BLaER1 treated with 17β-estradiol and CSF1 and Interleukin-3, amounts not matched to agents 10 nM and 100 nM (cell line): ENCODE measurements at regions not wholly inside any gene's neighbourhood (a gene's known extent, or its start where the extent isn't known, plus 50 kb on each side); places are given as distances from the start of the nearest gene placed in this dataset.
"Not testable (repeated sequence)": the region's sequence is repeated elsewhere in the genome, so short reads cannot be mapped to it uniquely, and the experiment has no call there.

Source experiments
- H3K27ac ChIP-seq, 11 experiments: shearing (Covaris generic); formaldehyde crosslinking; 2 replicates each; pipeline ENCODE4 v1.8.1; 2022
- H3K27me3 ChIP-seq, 11 experiments: shearing (Covaris generic); formaldehyde crosslinking; 2 replicates each; pipeline ENCODE4 v1.8.1; 2022
- H3K36me3 ChIP-seq, 11 experiments: shearing (Covaris generic); formaldehyde crosslinking; 2 replicates each; pipeline ENCODE4 v1.8.1; 2022
- H3K4me1 ChIP-seq, 10 experiments: shearing (Covaris generic); formaldehyde crosslinking; 2 replicates each; pipeline ENCODE4 v1.8.1; 2022
- H3K4me2 ChIP-seq, 11 experiments: shearing (Covaris generic); formaldehyde crosslinking; 2 replicates each; pipeline ENCODE4 v1.8.1; 2022
- H3K4me3 ChIP-seq, 10 experiments: shearing (Covaris generic); formaldehyde crosslinking; 2 replicates each; pipeline ENCODE4 v1.8.1; 2022
- H3K9ac ChIP-seq, 11 experiments: shearing (Covaris generic); formaldehyde crosslinking; 2 replicates each; pipeline ENCODE4 v1.8.1; 2022
- H3K9me3 ChIP-seq, 11 experiments: shearing (Covaris generic); formaldehyde crosslinking; replicated peaks in 1 of 11; 2 replicates each; pipeline ENCODE4 v1.8.1; 2022
- H4K20me1 ChIP-seq, 11 experiments: shearing (Covaris generic); formaldehyde crosslinking; 2 replicates each; pipeline ENCODE4 v1.8.1; 2022
- Cebpa-rat ChIP-seq, 11 experiments: shearing (Covaris generic); IDR thresholded peaks; 2 replicates each; pipeline ENCODE4 v1.8.1; 2022

DNA sequence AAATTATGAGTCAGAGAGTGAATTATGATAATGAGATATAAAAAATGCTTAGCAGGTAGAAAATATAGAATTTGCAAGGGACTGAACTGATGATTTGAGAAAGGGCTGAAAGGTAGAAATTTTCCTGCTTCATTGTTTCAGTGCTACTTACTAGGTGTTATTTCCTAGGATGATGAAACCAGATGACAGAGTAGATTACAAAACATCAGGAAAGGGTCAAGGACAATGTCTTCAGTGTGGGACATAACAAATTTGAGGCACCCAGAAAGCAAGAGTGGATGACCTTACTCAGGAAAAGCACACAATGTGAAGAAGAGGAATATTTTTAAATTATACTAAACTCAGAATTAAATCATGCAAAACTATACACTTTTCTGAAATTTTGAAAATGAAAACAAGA is 102.1 kb downstream of the SHCBP1 start:
- H4K20me1 ChIP-seq, result no peaks in the 10 kb centered on the region
- no peaks in the 10 kb centered on the region for H3K27me3 ChIP-seq
- no peak overlapping the region for H3K4me3 ChIP-seq
- H3K9ac ChIP-seq, result no peak overlapping the region
- no peaks in the 10 kb centered on the region for H3K4me1 ChIP-seq
- H3K27ac ChIP-seq, result no peak overlapping the region
- no peak overlapping the region for H3K4me2 ChIP-seq
- no peak for TF ChIP-seq Cebpa-rat (IDR thresholded peaks at IDR 0.05)
- no peaks in the 10 kb centered on the region for H3K36me3 ChIP-seq
- H3K9me3 ChIP-seq, result peaks cover 0 to 7% (median 0%) of the 10 kb centered on the region in 11 experiments; a peak in 3 of 22 replicates

DNA sequence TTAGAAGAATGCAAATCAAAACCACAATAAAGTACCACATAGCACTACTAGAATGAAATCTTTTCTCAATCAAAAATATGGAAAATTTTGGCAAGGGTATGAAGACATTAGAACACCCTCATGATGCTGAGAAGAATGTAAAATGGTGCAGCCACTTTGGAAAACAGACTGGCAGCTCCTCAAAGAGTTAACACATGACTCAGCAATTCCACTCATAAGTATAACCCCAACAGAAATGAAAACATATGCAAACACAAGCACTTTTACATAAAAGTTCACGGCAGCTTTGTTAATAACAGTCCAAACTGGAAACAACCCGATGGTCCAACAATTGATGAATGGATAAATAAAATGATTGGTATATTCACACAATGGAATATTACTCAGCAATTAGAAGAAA is 124.5 kb downstream of the SHCBP1 start:
- Histone ChIP-seq H3K4me1 (no peaks in the 10 kb centered on the region), H3K9ac (no peak overlapping the region), H3K9me3 (no peaks in the 10 kb centered on the region), H4K20me1 (no peaks in the 10 kb centered on the region), H3K4me3 (no peak overlapping the region), H3K4me2 (no peak overlapping the region), H3K27me3 (no peaks in the 10 kb centered on the region), H3K36me3 (no peaks in the 10 kb centered on the region), H3K27ac (no peak overlapping the region)
- TF ChIP-seq Cebpa-rat (IDR thresholded peaks at IDR 0.05), result no peak

DNA sequence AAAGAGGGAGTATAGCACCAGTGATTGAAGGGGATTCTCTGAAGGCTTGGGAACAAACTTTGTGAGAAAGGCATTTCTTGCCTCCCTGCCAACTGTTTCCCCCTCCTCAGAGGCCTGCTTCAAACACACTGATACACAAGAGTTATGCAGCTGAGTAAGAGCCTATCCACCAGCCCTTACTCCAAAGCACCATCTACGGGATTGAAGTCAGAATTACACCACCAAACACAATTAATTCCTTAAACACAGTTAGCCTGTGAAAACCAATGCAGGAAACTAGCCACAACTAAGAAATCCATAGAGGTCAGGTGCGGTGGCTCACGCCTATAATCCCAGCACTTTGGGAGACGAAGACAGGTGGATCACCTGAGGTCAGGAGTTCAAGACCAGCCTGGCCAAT is 138.3 kb downstream of the SHCBP1 start:
- no peak for TF ChIP-seq Cebpa-rat (IDR thresholded peaks at IDR 0.05)
- Histone ChIP-seq H3K9ac (no peak overlapping the region), H4K20me1 (no peaks in the 10 kb centered on the region), H3K4me1 (peaks cover 0 to 17% (median 0%) of the 10 kb centered on the region in 10 experiments; a peak in 2 of 20 replicates), H3K36me3 (no peaks in the 10 kb centered on the region), H3K4me3 (no peak overlapping the region), H3K9me3 (peaks cover 0 to 13% (median 0%) of the 10 kb centered on the region in 11 experiments; a peak in 5 of 22 replicates), H3K4me2 (no peak overlapping the region), H3K27ac (no peak overlapping the region), H3K27me3 (no peaks in the 10 kb centered on the region)

DNA sequence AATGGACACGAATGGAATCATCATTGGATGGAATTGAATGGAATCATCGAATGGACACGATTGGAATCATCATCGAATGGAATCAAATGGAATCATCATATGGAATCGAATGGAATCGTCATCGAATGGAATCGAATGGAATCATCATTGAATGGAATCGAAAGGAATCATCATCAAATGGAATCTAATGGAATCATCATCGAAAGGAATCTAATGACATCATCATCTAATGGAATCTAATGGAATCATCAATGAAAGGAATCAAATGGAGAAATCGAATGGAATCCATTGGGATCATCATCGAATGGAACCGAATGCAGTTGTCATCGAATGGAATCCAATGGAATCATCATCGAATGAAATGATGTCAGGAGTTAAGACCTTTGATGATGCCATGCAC is 154.9 kb downstream of the SHCBP1 start:
- Histone ChIP-seq H3K27me3 (no peaks in the 10 kb centered on the region), H3K9me3 (peaks cover 11 to 29% (median 22%) of the 10 kb centered on the region in 11 experiments; a peak in 20 of 22 replicates), H3K4me2 (no peak overlapping the region), H3K36me3 (no peaks in the 10 kb centered on the region), H3K4me1 (no peaks in the 10 kb centered on the region), H3K4me3 (no peak overlapping the region), H4K20me1 (no peaks in the 10 kb centered on the region), H3K9ac (no peak overlapping the region), H3K27ac (no peak overlapping the region)
- no peak for TF ChIP-seq Cebpa-rat (IDR thresholded peaks at IDR 0.05)

DNA sequence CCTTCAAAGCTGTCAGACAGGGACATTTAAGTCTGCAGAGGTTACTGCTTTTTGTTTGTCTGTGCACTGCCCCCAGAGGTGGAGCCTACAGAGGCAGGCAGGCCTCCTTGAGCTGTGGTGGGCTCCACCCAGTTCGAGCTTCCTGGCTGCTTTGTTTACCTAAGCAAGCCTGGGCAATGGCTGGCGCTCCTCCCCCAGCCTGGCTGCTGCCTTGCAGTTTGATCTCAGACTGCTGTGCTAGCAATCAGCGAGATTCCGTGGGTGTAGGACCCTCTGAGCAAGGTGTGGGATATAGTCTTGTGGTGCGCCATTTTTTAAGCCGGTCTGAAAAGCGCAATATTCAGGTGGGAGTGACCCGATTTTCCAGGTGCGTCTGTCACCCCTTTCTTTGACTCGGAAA is 166.4 kb downstream of the SHCBP1 start:
- H4K20me1 ChIP-seq, H3K27ac ChIP-seq, H3K9me3 ChIP-seq, H3K27me3 ChIP-seq, H3K4me1 ChIP-seq, H3K9ac ChIP-seq, H3K36me3 ChIP-seq, H3K4me3 ChIP-seq, H3K4me2 ChIP-seq: not testable (repeated sequence)

DNA sequence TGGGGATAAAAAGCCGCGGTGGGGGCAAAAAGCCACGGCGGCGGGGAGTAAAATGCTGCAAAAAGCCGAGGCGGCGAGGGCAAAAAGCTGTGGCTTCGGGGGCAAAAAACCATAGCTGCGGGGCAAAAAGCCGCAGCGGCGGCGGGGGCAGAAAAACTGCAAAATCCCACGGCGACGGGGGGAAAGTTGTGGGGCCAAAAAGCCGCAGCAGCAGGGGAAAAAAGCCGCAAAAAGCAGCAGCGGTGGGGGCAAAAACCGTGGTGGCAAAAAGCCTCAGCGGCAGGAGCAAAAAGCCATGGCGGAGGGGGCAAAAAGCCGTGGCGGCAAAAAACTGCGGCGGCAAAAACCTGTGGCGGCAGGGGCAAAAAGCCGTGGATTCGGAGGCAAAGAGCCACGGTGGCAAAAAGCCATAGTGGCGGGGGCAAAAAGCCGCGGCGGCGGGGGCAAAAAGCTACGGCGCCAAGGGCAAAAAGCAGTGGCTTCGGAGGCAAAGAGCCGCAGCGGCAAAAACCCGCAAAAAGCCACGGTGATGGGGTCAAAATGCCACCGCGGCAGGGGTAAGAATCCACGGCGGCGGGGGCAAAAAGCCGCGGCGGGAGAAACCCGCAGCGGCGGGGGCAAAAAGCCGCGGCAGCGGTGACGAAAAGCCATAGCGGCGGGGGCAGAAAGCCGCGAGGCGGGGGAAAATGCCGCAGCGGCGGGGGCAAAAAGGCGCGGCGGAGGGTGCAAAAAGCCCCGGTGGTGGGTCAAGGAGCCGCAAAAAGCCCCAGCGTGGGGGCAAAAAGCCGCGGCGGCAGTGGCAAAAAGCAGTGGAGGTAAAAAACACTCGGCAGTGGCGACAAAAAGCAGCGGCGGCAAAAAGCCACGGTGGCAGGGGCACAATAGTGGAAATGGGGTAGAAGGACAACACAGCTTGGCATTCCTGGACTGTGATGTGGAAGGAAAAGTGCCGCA is 192.8 kb downstream of the SHCBP1 start:
- Histone ChIP-seq H3K4me3 (no peak overlapping the region), H3K9ac (no peak overlapping the region), H3K4me1 (no peaks in the 10 kb centered on the region), H3K27ac (no peak overlapping the region), H4K20me1 (no peaks in the 10 kb centered on the region), H3K4me2 (no peak overlapping the region), H3K27me3 (no peaks in the 10 kb centered on the region), H3K9me3 (peaks cover 21 to 24% (median 22%) of the 10 kb centered on the region in 11 experiments), H3K36me3 (no peaks in the 10 kb centered on the region)
- TF ChIP-seq Cebpa-rat (IDR thresholded peaks at IDR 0.05), result no peak

DNA sequence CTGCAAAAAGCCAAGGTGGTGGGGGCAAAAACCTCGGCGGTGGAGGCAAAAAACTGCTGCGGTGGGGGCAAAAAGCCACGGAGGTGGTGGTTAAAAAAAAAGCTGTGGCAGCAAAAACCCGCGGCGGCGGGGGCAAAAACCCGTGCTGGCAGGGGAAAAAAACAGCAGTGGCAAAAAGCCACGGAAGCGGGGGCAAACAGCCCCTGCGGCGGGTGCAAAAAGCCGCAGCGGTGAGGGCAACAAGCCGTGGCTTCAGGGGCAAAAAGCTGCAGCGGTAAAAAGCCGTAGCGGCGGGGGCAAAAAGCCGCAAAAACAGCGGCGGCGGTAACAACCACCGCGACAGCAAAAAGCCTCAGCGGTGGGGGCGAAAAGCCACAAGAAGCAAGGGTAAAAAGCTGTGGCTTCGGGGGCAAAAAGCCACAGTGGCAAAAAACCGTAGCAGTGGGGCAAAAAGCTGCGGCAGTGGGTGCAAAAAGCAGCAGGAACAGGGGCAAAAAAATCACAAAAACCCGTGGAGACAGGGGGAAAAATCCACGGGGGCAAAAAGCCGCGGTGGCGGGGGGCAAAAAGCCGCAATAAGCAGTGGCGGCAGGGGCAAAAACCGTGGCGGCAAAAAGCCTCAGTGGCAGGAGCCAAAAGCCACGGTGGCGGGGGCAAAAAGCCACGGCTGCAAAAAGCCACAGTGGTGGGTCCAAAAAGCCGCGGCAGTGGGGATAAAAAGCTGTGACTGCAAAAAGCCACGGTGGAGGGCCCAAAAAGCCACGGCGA is 193.7 kb downstream of the SHCBP1 start:
- no peak overlapping the region for H3K27ac ChIP-seq
- H3K36me3 ChIP-seq, result no peaks in the 10 kb centered on the region
- H4K20me1 ChIP-seq, result no peaks in the 10 kb centered on the region
- no peak overlapping the region for H3K4me2 ChIP-seq
- no peak for TF ChIP-seq Cebpa-rat (IDR thresholded peaks at IDR 0.05)
- H3K4me3 ChIP-seq, result no peak overlapping the region
- H3K4me1 ChIP-seq, result no peaks in the 10 kb centered on the region
- no peaks in the 10 kb centered on the region for H3K27me3 ChIP-seq
- peaks cover 21 to 25% (median 22%) of the 10 kb centered on the region in 11 experiments for H3K9me3 ChIP-seq
- H3K9ac ChIP-seq, result no peak overlapping the region

DNA sequence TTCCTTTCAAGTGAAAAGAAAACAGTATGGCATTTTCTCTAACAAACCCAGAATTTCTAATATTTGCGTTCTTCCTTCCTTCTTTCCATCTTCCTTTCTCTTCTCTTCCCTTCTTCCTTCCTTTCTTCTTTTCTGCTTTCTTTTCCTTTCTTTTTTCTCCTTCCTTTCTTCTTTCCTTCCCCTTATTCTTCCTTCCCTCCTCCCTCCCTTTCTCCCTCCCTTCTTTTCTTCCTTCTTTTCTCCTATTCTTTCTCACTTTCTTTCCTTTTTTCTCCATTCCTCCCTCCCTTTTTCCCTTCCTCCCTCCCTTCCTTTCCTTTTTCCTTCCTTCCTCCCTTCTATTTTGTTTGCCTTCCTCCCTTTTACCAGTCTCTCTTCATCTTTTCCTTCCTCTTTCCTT is 194.8 kb downstream of the SHCBP1 start:
- no peak overlapping the region for H3K4me2 ChIP-seq
- no peak overlapping the region for H3K27ac ChIP-seq
- H4K20me1 ChIP-seq, result no peaks in the 10 kb centered on the region
- peaks cover 21 to 37% (median 33%) of the 10 kb centered on the region in 11 experiments for H3K9me3 ChIP-seq
- H3K4me3 ChIP-seq, result no peak overlapping the region
- H3K27me3 ChIP-seq, result no peaks in the 10 kb centered on the region
- H3K9ac ChIP-seq, result no peak overlapping the region
- H3K36me3 ChIP-seq, result no peaks in the 10 kb centered on the region
- H3K4me1 ChIP-seq, result no peaks in the 10 kb centered on the region
- TF ChIP-seq Cebpa-rat (IDR thresholded peaks at IDR 0.05), result no peak

DNA sequence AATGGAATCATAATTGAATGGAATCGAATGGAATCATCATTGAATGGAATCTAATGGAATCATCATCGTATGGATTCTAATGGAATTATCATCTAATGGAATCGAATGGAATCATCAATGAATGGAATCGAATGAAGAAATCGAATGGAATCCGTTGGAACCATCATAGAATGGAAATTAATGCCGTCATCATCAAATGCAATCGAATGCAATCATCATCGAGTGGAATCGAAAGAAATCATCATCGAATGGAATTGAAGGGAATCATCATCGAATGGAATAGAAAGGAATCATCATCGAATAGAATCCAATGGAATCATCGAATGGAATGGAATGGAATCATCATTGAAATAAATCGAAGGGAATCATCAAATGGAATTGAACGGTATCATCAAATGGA is 217.2 kb downstream of the SHCBP1 start:
- no peak overlapping the region for H3K9ac ChIP-seq
- peaks cover 35 to 55% (median 46%) of the 10 kb centered on the region in 11 experiments for H3K9me3 ChIP-seq
- no peaks in the 10 kb centered on the region for H3K36me3 ChIP-seq
- no peak overlapping the region for H3K27ac ChIP-seq
- H3K4me1 ChIP-seq, result no peaks in the 10 kb centered on the region
- TF ChIP-seq Cebpa-rat (IDR thresholded peaks at IDR 0.05), result no peak
- no peaks in the 10 kb centered on the region for H3K27me3 ChIP-seq
- H3K4me2 ChIP-seq, result no peak overlapping the region
- no peaks in the 10 kb centered on the region for H4K20me1 ChIP-seq
- no peak overlapping the region for H3K4me3 ChIP-seq

DNA sequence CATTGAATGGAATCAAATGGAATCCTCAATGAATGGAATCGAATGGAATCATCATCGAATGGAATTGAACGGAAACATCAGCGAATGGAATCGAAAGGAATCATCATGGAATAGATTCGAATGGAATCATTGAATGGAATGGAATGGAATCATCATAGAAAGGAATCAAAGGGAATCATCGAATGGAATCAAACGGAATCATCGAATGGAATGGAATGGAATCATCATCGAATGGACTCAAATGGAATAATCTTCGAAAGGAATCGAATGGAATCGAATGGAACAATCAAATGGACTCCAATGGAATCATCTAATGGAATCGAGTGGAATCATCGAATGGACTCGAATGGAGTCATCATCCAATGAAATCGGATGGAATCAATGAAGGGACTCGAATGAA is 222.6 kb downstream of the SHCBP1 start:
- H3K4me3 ChIP-seq, H4K20me1 ChIP-seq, H3K36me3 ChIP-seq, H3K9ac ChIP-seq, H3K27ac ChIP-seq, H3K4me1 ChIP-seq, H3K27me3 ChIP-seq, H3K4me2 ChIP-seq: not testable (repeated sequence)
- H3K9me3 ChIP-seq, result peaks cover 13 to 25% (median 17%) of the 10 kb centered on the region in 11 experiments; a peak in 21 of 22 replicates

DNA sequence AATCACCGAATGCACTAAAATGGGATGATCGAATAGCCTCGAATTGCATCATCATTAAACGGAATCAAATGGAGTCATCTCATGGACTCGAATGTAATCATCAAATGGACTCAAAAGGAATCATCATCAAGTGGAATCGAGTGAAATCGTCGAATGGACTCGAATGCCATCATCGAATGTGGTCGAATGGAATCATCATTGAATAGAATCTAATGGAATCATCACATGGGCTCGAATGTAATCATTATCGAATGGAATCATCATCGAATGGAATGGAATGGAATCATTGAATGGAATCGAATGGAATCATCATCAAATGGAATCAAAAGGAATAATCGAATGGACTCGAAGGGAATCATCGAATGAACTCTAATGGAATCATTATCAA is 224.3 kb downstream of the SHCBP1 start:
- not testable (repeated sequence) for H3K4me3 ChIP-seq, H3K4me1 ChIP-seq, H3K27ac ChIP-seq, H3K27me3 ChIP-seq, H3K9ac ChIP-seq, H3K36me3 ChIP-seq, H4K20me1 ChIP-seq, H3K4me2 ChIP-seq
- H3K9me3 ChIP-seq, result peaks cover 13 to 21% (median 17%) of the 10 kb centered on the region in 11 experiments; a peak in 21 of 22 replicates

DNA sequence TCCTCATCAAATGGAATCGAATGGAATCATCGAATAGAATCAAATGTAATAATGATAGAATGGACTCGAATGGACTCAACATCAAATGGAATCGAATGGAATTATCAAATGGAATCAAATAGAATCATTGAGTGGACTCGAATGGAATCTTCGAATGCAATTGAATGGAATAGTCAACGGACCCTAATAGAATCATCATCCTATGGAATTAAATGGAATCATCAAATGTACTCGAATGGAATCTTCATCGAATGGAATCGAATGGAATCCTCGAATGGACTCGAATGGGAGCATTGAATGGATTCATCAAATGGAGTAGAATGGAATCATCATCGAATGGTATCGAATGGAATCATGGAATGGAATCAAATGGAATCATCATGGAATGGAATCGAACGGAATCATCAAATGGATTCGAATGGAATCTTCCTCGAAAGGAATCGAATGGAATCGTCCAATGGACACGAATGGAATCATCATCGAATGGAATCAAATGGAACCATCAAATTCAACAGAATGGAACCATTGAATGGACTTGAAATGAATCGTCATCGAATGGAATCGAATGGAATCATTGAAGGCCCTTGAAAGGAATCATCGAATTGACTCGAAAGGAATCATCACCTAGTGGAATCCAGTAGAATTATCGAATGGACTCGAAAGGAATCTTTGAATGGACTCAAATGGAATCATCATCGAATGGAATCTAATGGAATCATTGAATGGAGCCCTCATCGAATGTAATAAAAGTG is 224.9 kb downstream of the SHCBP1 start:
- not testable (repeated sequence) for H3K36me3 ChIP-seq, H3K27me3 ChIP-seq, H3K4me1 ChIP-seq, H3K4me2 ChIP-seq, H3K4me3 ChIP-seq, H3K9ac ChIP-seq, H3K27ac ChIP-seq, H4K20me1 ChIP-seq
- H3K9me3 ChIP-seq, result peaks cover 13 to 21% (median 17%) of the 10 kb centered on the region in 11 experiments; a peak in 21 of 22 replicates
